Tibial nerve (tissue), 4 donors: ENCODE measurements at regions not wholly inside any gene's neighbourhood (a gene's known extent, or its start where the extent isn't known, plus 50 kb on each side); places are given as distances from the start of the nearest gene placed in this dataset.

Source experiments
- DNase-seq, 2 donors: peaks; one replicate each; pipeline ENCODE4 v3.0.0-alpha.2; 2019; ENCODE audit warnings: low spot score in 2 of 2
- H3K27ac ChIP-seq, 4 donors: fragments of 200-600 bp; sonication (generic) in 3 of 4; one replicate each; pipeline ENCODE4 v1.5.1; 2017 to 2019; ENCODE audit warnings: mild to moderate bottlenecking in 1 of 4
- H3K27me3 ChIP-seq, 2 donors: fragments of 200-600 bp; sonication (generic) in 1 of 2; one replicate each; pipeline versions ENCODE4 v1.5.1 to v1.6.0; 2017 to 2019
- H3K36me3 ChIP-seq, 3 donors: fragments of 200-600 bp; sonication (generic); one replicate each; pipeline ENCODE4 v1.5.1; 2018 to 2019
- H3K4me1 ChIP-seq, 4 donors: fragments of 200-600 bp; sonication (generic) in 3 of 4; one replicate each; pipeline ENCODE4 v1.5.1; 2017 to 2019
- H3K4me3 ChIP-seq, 4 donors: fragments of 200-600 bp; sonication (generic) in 3 of 4; one replicate each; pipeline ENCODE4 v1.5.1; 2017 to 2019; ENCODE audit warnings: mild to moderate bottlenecking in 1 of 4, moderate library complexity in 1 of 4
- H3K9me3 ChIP-seq, 4 donors: fragments of 200-600 bp; sonication (generic) in 3 of 4; one replicate each; pipeline ENCODE4 v1.5.1; 2017 to 2019
- CTCF ChIP-seq, 5 experiments: fragments of 200-600 bp in 3 of 5; fragments of 450-650 bp in 2 of 5; sonication (generic) in 3 of 5; IDR thresholded peaks; one replicate each; pipeline ENCODE4 v1.5.1; 2016 to 2019; ENCODE audit warnings: antibody characterized with exemption in 5 of 5, mild to moderate bottlenecking in 3 of 5, moderate library complexity in 2 of 5
- EP300 ChIP-seq, 2 donors: sonication (generic); formaldehyde crosslinking; IDR thresholded peaks; one replicate each; pipeline ENCODE4 v1.6.1; 2017; ENCODE audit warnings: antibody characterized with exemption in 2 of 2, mild to moderate bottlenecking in 1 of 2
- POLR2A ChIP-seq, 2 donors: fragments of 450-650 bp; IDR thresholded peaks; one replicate each; pipeline ENCODE4 v1.6.1; 2017; ENCODE audit warnings: antibody characterized with exemption in 2 of 2, mild to moderate bottlenecking in 2 of 2, moderate library complexity in 2 of 2
- WGBS, 2 donors: methylation state at CpG; one replicate each; pipeline ENCODE4 v1.1.5; 2018; 5-methylcytosine and 5-hydroxymethylcytosine counted together

- Histone ChIP-seq H3K9me3 (no peaks in the 10 kb centered on the region), H3K27me3 (no peaks in the 10 kb centered on the region), H3K4me3 (no peak overlapping the region), H3K4me1 (peaks cover 0 to 7% (median 0%) of the 10 kb centered on the region in 4 donors), H3K27ac (no peak overlapping the region), H3K36me3 (no peaks in the 10 kb centered on the region)
- 85 to 89% methylated on average over 3 of the region's 3 CpGs for WGBS, 2 donors
- no peak for DNase-seq
- TF ChIP-seq POLR2A (IDR thresholded peaks at IDR 0.05) = no peak
- no peak for TF ChIP-seq EP300 (IDR thresholded peaks at IDR 0.05)
- no peak for TF ChIP-seq CTCF (IDR thresholded peaks at IDR 0.05)
These were observed 191.9 kb upstream of the FMN2 start for GRCh38 chr1:239899747-239900146.

- 84 to 89% methylated on average over 5 of the region's 5 CpGs for WGBS, 2 donors
- DNase-seq = no peak
- Histone ChIP-seq H3K4me3 (no peak overlapping the region), H3K36me3 (no peaks in the 10 kb centered on the region), H3K9me3 (no peaks in the 10 kb centered on the region), H3K27me3 (no peaks in the 10 kb centered on the region), H3K27ac (no peak overlapping the region), H3K4me1 (no peaks in the 10 kb centered on the region)
- TF ChIP-seq CTCF (IDR thresholded peaks at IDR 0.05) = no peak
- TF ChIP-seq POLR2A (IDR thresholded peaks at IDR 0.05) = no peak
- no peak for TF ChIP-seq EP300 (IDR thresholded peaks at IDR 0.05)
These were observed 185.3 kb upstream of the FMN2 start for GRCh38 chr1:239906394-239906793.

GRCh38 chr1:239909898-239910297, 181.8 kb upstream of the FMN2 start:
- Histone ChIP-seq H3K4me1 (peaks cover 0 to 4% (median 0%) of the 10 kb centered on the region in 4 donors), H3K36me3 (no peaks in the 10 kb centered on the region), H3K9me3 (no peaks in the 10 kb centered on the region), H3K27me3 (no peaks in the 10 kb centered on the region), H3K4me3 (no peak overlapping the region), H3K27ac (no peak overlapping the region)
- peak in 1 of 2 donors; percentile 22 for DNase-seq
- TF ChIP-seq POLR2A (IDR thresholded peaks at IDR 0.05) = no peak
- TF ChIP-seq EP300 (IDR thresholded peaks at IDR 0.05) = no peak
- TF ChIP-seq CTCF (IDR thresholded peaks at IDR 0.05) = no peak
- 71% methylated on average over 10 of the region's 10 CpGs for WGBS, 2 donors

- Histone ChIP-seq H3K27me3 (no peaks in the 10 kb centered on the region), H3K4me3 (no peak overlapping the region), H3K27ac (no peak overlapping the region), H3K4me1 (peaks cover 0 to 8% (median 0%) of the 10 kb centered on the region in 4 donors), H3K9me3 (no peaks in the 10 kb centered on the region), H3K36me3 (no peaks in the 10 kb centered on the region)
- DNase-seq = no peak
- 74 to 79% methylated on average over 6 of the region's 6 CpGs for WGBS, 2 donors
- TF ChIP-seq EP300 (IDR thresholded peaks at IDR 0.05) = no peak
- no peak for TF ChIP-seq POLR2A (IDR thresholded peaks at IDR 0.05)
- TF ChIP-seq CTCF (IDR thresholded peaks at IDR 0.05) = no peak
These were observed 179.2 kb upstream of the FMN2 start for GRCh38 chr1:239912471-239912870.

- DNase-seq = no peak
- H3K4me3 ChIP-seq = no peak overlapping the region
- TF ChIP-seq CTCF (IDR thresholded peaks at IDR 0.05) (no peak), EP300 (IDR thresholded peaks at IDR 0.05) (no peak), POLR2A (IDR thresholded peaks at IDR 0.05) (no peak)
- H3K36me3 ChIP-seq = no peaks in the 10 kb centered on the region
- H3K9me3 ChIP-seq = no peaks in the 10 kb centered on the region
- peaks cover 0 to 8% (median 0%) of the 10 kb centered on the region in 4 donors for H3K4me1 ChIP-seq
- H3K27me3 ChIP-seq = no peaks in the 10 kb centered on the region
- H3K27ac ChIP-seq = no peak overlapping the region
- WGBS, 2 donors = 83 to 91% methylated on average over 4 of the region's 4 CpGs
These were observed 178.5 kb upstream of the FMN2 start for GRCh38 chr1:239913141-239913585.
